ENCODE measurements at regions not wholly inside any gene's neighbourhood (a gene's known extent, or its start where the extent isn't known, plus 50 kb on each side); places are given as distances from the start of the nearest gene placed in this dataset.

- no peak for TF ChIP-seq YY1 (IDR thresholded peaks at IDR 0.05; ENCODE audit: insufficient read depth, insufficient read length)
- TF ChIP-seq SUZ12 (IDR thresholded peaks at IDR 0.05; ENCODE audit: extremely low read depth, insufficient read depth, insufficient read length): no peak
Measured at GRCh38 chr4:181562399-181562798, 680.8 kb upstream of the TENM3 start.

Data from NT2/D1 (cell line).